Transverse colon (tissue), 4 donors: ENCODE measurements at regions not wholly inside any gene's neighbourhood (a gene's known extent, or its start where the extent isn't known, plus 50 kb on each side); places are given as distances from the start of the nearest gene placed in this dataset.

Experiments
- CTCF ChIP-seq, 5 experiments: fragments of 200-600 bp in 3 of 5; fragments of 450-650 bp in 2 of 5; sonication (generic) in 3 of 5; IDR thresholded peaks; 1 replicate in 2 of 5; 2 replicates in 3 of 5; pipeline ENCODE4 v1.5.1; 2016 to 2017; ENCODE audit warnings: antibody characterized with exemption in 5 of 5, inconsistent platforms in 3 of 5, mild to moderate bottlenecking in 2 of 5, moderate library complexity in 1 of 5
- POLR2A ChIP-seq: fragments of 450-650 bp; IDR thresholded peaks from one replicate; pipeline ENCODE4 v1.6.1; 2016; ENCODE audit warnings: antibody characterized with exemption, mild to moderate bottlenecking, moderate library complexity
- POLR2AphosphoS5 ChIP-seq, 3 donors: sonication (generic); formaldehyde crosslinking; IDR thresholded peaks; one replicate each; pipeline ENCODE4 v1.6.1; 2016; ENCODE audit warnings: antibody characterized with exemption in 3 of 3

- TF ChIP-seq CTCF (IDR thresholded peaks at IDR 0.05) (no peak), POLR2A (no peak), POLR2AphosphoS5 (IDR thresholded peaks at IDR 0.05) (no peak)
Measured at GRCh38 chr7:155963356-155963755, 151.1 kb upstream of the SHH start.
